ENCODE measurements at regions not wholly inside any gene's neighbourhood (a gene's known extent, or its start where the extent isn't known, plus 50 kb on each side); places are given as distances from the start of the nearest gene placed in this dataset.

GRCh38 chr15:97470417-97470816 lies 490.1 kb upstream of the ARRDC4 start:
- no peak overlapping the region for H3K4me3 ChIP-seq (ENCODE audit: low read depth, low read length)
- no peak for DNase-seq (ENCODE audit: low read depth)
- no peak for TF ChIP-seq CTCF (IDR thresholded peaks at IDR 0.05; ENCODE audit: insufficient read depth, low read depth, low read length)

- TF ChIP-seq CTCF (IDR thresholded peaks at IDR 0.05; ENCODE audit: insufficient read depth, low read depth, low read length), result no peak
- DNase-seq (ENCODE audit: low read depth), result no peak
- no peak overlapping the region for H3K4me3 ChIP-seq (ENCODE audit: low read depth, low read length)
Observed at GRCh38 chr15:97473627-97474026, 486.9 kb upstream of the ARRDC4 start.

- DNase-seq (ENCODE audit: low read depth), result no peak
- H3K4me3 ChIP-seq (ENCODE audit: low read depth, low read length), result no peak overlapping the region
- no peak for TF ChIP-seq CTCF (IDR thresholded peaks at IDR 0.05; ENCODE audit: insufficient read depth, low read depth, low read length)
Observed at GRCh38 chr15:97479957-97480356, 480.5 kb upstream of the ARRDC4 start.

- H3K4me3 ChIP-seq (ENCODE audit: low read depth, low read length), result no peak overlapping the region
- no peak for DNase-seq (ENCODE audit: low read depth)
- no peak for TF ChIP-seq CTCF (IDR thresholded peaks at IDR 0.05; ENCODE audit: insufficient read depth, low read depth, low read length)
Observed at GRCh38 chr15:97482521-97482920, 478.0 kb upstream of the ARRDC4 start.

GRCh38 chr15:97483232-97483631 lies 477.3 kb upstream of the ARRDC4 start:
- H3K4me3 ChIP-seq (ENCODE audit: low read depth, low read length), result no peak overlapping the region
- no peak for DNase-seq (ENCODE audit: low read depth)
- no peak for TF ChIP-seq CTCF (IDR thresholded peaks at IDR 0.05; ENCODE audit: insufficient read depth, low read depth, low read length)

GRCh38 chr15:97490429-97490828 lies 470.1 kb upstream of the ARRDC4 start:
- DNase-seq (ENCODE audit: low read depth), result no peak
- H3K4me3 ChIP-seq (ENCODE audit: low read depth, low read length), result no peak overlapping the region
- TF ChIP-seq CTCF (IDR thresholded peaks at IDR 0.05; ENCODE audit: insufficient read depth, low read depth, low read length), result no peak

GRCh38 chr15:97501291-97501690 lies 459.2 kb upstream of the ARRDC4 start:
- no peak overlapping the region for H3K4me3 ChIP-seq (ENCODE audit: low read depth, low read length)
- no peak for TF ChIP-seq CTCF (IDR thresholded peaks at IDR 0.05; ENCODE audit: insufficient read depth, low read depth, low read length)
- DNase-seq (ENCODE audit: low read depth), result no peak

All from fibroblast of villous mesenchyme (primary cell).